Adrenal gland (tissue), 5 donors: ENCODE measurements at regions not wholly inside any gene's neighbourhood (a gene's known extent, or its start where the extent isn't known, plus 50 kb on each side); places are given as distances from the start of the nearest gene placed in this dataset.

ENCODE experiments used
- CTCF ChIP-seq, 6 experiments: fragments of 450-650 bp in 4 of 6; fragments of 200-600 bp in 2 of 6; sonication (generic) in 1 of 6; IDR thresholded peaks; 1 replicate in 5 of 6; 2 replicates in 1 of 6; pipeline versions ENCODE4 v1.5.1 to v1.8.0; 2016 to 2021; ENCODE audit warnings: antibody characterized with exemption in 6 of 6, mild to moderate bottlenecking in 2 of 6, moderate library complexity in 1 of 6
- POLR2A ChIP-seq, 2 donors: fragments of 450-650 bp; IDR thresholded peaks; one replicate each; pipeline ENCODE4 v1.6.1; 2017; ENCODE audit warnings: antibody characterized with exemption in 2 of 2, mild to moderate bottlenecking in 2 of 2, moderate library complexity in 1 of 2
- donor health status: DM: no; HTN: no; CAD: no.

- TF ChIP-seq CTCF (IDR thresholded peaks at IDR 0.05) (no peak), POLR2A (IDR thresholded peaks at IDR 0.05) (no peak)
These were observed 1088.1 kb downstream of the TSN start for GRCh38 chr2:122843503-122843902.
